ENCODE measurements at regions not wholly inside any gene's neighbourhood (a gene's known extent, or its start where the extent isn't known, plus 50 kb on each side); places are given as distances from the start of the nearest gene placed in this dataset.
"Not testable (repeated sequence)": the region's sequence is repeated elsewhere in the genome, so short reads cannot be mapped to it uniquely, and the experiment has no call there.

DNA sequence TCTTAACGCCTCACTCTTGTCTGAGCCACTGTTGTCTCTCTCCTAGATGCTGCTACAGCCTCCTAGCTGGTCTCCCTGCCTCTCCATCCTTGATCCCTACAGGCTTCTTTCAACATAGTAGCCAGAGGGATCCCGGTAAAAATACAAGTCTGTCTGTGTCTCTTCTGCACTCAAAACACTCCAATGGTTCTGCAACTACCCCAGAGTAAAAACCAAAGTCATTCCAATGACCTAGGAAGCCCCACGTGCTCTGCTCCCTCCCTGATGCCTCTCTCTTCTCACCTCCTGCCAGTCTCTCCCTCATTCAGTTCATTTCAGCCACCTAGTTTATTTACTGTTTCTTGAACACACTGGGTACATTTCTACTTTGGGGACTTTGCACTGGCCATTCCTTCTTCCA lies 135.2 kb downstream of the NPIPB5 start:
- ATAC-seq (ENCODE audit: poor library complexity) (no peak), DNase-seq (no peak)
- intact Hi-C loops (cut with DNase I): loop anchor here (10.0 kb wide), 1 partner anchor 49 kb away; no protein-coding TSS in a partner anchor

DNA sequence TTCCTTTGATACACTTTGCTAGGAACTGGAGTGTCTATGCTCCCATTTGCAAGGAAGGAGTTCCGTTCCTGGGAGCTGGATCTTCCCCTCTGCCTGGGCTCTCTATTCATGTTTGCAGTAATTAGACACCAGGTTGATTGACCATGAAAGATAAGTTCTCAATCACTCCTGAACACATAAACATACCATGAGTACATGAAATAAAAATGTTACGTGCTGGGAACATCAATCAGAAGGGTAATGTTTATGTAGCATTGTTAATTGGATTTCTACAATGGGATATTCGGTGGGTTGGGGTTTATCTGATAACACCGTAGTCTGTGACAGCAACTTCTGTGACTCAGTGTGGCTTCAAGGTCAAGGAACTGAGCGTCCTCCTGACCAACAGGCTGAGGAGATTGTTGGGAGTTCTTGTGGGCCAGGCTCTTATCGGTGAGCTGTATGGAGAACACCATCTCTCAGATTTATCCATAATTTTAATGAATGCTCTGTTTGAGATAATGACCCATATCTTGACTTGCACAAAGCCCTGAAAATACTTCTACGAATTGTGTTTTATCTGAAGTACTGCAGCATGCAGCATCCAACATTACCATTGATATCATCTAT lies 136.4 kb downstream of the NPIPB5 start:
- intact Hi-C loops (cut with DNase I): loop anchor here (10.0 kb wide), 1 partner anchor 48 kb away; no protein-coding TSS in a partner anchor

DNA sequence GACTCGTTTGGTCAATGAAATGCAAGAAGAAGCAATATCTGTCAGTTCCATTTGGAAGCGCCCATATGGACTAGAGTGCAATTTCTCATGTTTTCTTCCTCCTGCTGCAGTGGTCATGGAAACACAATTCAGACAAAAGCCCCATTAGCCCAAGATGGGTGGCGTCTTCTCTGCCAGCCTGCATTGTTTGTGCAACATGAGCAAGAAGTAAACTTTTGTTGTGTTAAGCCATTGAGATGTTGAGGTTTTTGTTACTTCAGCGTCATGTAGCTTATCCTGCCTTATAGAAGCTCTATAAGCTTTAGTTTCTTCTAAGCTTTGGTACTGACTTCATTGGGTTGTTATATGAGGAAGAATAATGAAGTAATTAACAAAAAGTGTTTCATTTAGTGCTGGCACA lies 137.4 kb downstream of the NPIPB5 start:
- ATAC-seq (ENCODE audit: poor library complexity) (no peak), DNase-seq (no peak)
- intact Hi-C loops (cut with DNase I): loop anchor here (10.0 kb wide), 1 partner anchor 47 kb away; no protein-coding TSS in a partner anchor

More for the DNA sequence above, 136.4 kb downstream of the NPIPB5 start:
- ATAC-seq (ENCODE audit: poor library complexity) (no peak), DNase-seq (no peak)

DNA sequence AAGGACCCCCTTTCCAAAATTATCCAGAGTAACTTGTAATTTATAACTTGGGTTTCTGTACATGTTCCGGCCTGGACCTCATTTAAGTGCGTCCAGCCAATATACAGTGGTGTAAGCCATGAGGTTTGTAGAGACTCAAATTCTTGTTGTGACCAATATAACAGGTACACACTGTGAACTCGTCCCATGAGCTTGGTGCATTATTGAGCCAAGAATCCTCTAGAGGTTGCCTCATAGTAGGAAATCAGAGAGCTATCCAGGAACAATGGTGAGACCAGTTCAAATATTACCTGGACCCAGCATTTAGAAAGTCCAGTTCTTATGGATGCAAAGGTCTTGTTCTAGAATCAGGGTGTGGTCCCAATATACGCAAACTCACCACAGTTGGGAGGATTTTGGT lies 138.2 kb downstream of the NPIPB5 start:
- ATAC-seq (ENCODE audit: poor library complexity) (no peak), DNase-seq (no peak)
- intact Hi-C loops (cut with DNase I): loop anchor here (10.0 kb wide), 1 partner anchor 46 kb away; no protein-coding TSS in a partner anchor

DNA sequence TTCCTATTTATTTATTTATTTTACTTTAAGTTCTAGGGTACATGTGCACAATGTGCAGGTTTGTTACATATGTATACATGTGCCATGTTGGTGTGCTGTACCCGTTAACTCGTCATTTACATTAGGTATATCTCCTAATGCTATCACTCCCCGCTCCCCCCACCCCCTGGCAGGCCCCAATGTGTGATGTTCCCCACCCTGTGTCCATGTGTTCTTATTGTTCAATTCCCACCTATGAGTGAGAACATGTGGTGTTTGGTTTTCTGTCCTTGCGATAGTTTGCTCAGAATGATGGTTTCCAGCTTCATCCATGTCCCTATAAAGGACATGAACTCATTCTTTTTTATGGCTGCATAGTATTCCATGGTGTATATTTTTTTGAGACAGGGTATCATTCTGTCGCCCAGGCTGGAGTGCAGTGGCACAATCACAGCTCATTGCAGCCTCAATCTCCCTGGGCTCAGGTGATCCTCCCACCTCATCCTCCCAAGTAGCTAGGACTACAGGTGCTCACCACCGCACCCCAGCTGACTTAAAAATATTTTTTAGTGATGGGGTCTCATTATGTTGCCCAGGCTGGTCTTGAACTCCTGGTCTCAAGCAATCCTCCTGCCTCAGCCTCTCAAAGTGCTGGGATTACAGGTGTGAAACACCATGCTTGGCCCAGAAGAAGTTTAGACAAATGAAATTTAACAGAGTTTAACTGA lies 140.6 kb downstream of the NPIPB5 start:
- ATAC-seq (ENCODE audit: poor library complexity); intact Hi-C loops (cut with DNase I); DNase-seq: not testable (repeated sequence)

DNA sequence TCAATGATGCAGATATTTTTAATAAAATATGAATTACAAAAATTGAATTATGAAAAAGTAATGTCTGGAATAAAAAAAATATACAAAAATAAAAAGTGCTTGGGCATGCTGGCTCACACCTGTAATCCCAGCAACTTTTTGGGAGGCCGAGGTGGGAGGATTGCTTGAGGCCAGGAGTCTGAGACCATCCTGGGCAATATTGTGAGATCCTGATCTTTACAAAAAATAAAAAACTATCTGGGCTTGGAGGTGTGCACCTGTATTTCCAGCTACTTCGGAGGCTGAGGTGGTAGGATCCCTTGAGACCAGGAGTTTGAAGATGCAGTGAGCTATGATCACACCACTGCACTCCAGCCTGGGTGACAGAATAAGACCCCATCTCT lies 141.8 kb downstream of the NPIPB5 start:
- intact Hi-C loops (cut with DNase I): no loop called here

DNA sequence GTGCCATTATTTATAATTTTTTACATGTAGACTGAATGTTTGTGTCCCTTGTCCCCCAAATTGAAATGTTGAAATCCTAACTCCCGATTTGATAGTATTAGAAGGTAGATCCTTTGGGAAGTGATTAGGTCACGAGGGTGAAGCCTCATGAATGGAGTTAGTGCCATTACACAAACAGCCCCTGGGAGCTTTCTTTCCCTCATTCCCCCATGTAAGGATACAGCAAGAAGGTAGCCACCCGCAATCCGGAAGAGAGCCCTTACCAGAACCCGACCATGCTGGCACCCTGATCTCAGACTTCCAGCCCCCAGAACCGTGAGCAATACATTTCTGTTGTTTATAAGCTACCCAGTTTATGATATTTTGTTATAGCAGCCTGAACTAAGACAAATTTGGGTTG lies 143.2 kb downstream of the NPIPB5 start:
- intact Hi-C loops (cut with DNase I): no loop called here
- DNase-seq (no peak), ATAC-seq (ENCODE audit: poor library complexity) (no peak)

More for the DNA sequence above, 141.8 kb downstream of the NPIPB5 start:
- ATAC-seq (ENCODE audit: poor library complexity) (no peak), DNase-seq (no peak)

DNA sequence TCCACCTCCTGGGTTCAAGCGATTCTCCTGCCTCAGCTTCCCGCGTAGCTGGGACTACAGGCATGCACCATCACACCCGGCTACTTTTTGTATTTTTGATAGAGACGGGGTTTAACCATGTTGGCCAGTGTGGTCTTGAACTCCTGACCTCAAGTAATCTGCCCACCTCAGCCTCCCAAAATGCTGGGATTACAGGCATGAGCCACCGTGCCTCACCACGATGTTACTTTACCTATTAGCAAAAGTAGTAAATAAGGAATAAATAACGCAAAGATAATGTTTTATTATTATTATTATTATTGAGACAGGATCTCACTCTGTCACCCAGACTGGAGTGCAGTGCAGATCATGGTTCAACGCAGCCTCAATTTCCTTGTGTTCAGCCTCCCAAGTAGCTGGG lies 145.9 kb downstream of the NPIPB5 start:
- DNase-seq; intact Hi-C loops (cut with DNase I); ATAC-seq (ENCODE audit: poor library complexity): not testable (repeated sequence)

DNA sequence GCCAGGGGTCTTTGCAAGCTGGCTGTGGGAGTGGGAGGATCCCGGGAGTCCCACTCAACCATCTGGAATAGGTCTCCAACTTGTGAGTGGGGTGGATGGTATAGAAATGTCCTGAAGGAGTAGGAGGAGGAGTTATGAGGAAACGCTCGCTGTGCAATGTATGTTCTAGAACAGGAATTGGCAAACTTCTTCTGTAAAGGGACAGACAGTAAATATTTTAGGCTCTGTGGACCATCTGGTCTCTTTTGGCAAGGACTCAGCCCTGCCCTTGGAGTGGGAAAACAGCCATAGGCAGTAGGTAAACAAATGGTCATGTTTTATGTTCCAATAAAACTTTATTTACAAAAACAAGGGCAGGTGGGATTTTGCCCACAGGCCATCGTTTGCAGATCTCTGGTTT lies 149.2 kb downstream of the NPIPB5 start:
- intact Hi-C loops (cut with DNase I): no loop called here
- no peak for DNase-seq
- no peak for ATAC-seq (ENCODE audit: poor library complexity)

DNA sequence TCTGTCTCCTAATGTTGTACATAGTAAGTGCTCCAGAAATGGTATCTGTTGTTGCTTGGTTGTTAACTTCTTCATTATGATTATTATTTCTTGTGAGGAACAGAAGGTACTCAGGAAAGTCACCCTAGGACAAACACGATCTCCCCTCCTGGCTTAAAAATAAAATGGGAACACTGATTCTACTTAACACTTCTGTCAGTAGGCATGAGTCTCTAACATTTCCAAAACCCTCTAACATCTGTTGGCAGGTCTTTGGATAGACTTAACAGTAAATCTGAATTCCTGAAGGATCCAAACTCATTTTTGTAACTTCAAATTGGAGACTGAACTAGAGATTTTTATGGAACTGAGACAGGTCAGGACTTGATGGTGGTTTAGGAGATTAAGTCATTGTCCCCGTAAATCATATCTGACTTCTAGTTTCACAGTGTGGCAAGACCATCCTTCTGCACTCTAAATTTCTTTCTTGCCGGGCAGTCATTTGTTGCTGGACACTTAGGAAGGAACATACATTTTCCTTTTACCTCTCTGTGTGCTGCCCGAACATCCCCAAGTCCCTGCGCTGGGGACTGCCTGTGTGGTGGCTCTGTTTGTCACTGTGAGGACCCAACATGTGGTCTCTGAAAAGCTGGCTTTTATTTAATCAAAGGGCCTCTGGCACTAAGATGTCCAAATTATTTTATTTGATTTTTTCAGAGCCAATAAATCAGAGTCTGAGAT lies 149.9 kb downstream of the NPIPB5 start:
- DNase-seq: no peak
- no peak for ATAC-seq (ENCODE audit: poor library complexity)
- intact Hi-C loops (cut with DNase I): no loop called here

DNA sequence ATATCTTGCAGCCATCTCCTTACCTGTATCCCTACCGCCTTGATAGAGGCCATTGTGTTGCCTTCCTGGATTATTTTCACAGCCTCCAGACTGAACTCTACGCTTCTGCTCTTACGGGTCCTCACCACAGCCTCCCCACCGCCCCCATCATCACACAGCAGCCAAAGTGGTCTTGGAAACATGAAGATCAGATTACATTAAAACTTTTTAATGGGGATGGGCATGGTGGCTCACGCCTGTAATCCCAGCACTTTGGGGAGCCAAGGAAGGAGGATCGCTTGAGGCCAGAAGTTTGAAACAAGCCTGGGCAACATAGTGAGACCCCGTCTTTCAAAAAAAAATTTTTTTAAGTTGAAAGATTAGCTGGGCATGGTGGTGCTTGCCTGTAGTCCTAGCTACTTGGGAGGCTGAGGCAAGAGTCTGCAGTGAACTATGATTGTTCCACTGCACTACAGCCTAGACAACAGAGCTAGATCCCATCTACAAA lies 150.5 kb downstream of the NPIPB5 start:
- DNase-seq (no peak), ATAC-seq (ENCODE audit: poor library complexity) (no peak)
- intact Hi-C loops (cut with DNase I): no loop called here

DNA sequence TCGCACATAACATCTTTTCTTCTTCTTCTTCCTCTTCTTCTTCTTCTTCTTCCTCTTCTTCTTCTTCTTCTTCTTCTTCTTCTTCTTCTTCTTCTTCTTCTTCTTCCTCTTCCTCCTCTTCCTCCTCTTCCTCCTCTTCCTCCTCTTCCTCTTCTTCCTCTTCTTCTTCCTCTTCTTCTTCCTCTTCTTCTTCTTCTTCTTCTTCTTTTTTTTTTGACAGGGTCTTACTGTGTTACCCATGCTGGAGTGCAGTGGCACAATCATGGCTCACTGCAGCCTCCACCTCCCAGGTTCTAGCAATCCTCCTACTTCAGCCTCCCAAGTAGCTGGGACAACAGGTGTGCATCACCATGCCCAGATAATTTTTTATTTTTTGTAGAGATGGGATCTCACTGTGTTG lies 151.0 kb upstream of the HS3ST2 start:
- ATAC-seq (ENCODE audit: poor library complexity); DNase-seq; intact Hi-C loops (cut with DNase I): not testable (repeated sequence)

DNA sequence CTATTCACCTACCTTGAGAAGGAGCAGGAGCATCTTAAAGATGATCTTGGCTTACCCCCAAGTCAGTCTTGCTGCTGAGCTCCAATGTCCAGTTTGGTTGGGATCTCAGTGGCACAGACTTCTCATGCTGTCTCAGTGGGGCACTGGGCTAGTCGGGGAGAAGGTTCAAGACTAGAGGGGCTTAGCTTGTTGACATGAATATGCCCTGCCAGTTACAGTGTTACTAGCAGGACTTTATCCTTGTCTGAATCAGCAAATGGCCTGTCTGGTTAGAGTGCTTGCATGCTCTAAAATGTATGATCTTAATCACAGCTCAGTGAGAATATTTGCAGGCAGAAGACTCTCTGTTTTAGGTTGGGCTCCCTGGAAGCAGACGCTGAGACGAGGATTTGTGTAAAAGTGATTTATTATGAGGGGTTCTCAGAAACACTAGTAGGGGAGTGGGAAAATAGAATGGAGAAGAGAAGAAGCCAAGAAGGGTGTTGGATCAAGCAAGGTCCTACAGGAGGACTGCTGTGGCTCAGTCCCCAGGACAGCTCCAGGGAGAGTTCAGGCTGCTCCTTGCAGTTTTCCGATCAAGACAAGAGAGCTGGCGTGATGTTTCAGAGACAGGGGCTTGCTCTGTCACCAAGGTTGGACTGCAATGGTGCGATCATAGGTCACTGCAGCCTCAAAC lies 150.4 kb upstream of the HS3ST2 start:
- no peak for DNase-seq
- intact Hi-C loops (cut with DNase I): no loop called here
- no peak for ATAC-seq (ENCODE audit: poor library complexity)

DNA sequence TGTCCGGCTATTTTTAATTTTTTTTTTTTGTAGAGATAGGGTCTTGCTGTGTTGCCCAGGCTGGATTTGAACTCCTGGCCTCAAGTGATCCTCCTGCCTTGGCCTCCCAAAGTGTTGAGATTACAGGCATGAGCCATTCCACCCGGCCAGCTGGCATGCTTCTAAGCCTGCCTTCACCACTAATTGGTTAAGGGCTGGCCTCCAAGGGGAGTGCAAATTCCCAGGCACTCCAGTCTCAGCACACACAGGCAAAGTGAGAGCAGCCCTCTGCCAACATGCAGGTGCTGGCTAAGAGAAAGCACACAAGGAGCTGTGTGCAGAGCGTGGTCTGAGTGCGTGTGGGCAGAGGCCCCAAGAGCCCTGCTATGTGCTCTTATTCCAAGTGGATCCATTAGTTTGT lies 149.8 kb upstream of the HS3ST2 start:
- DNase-seq: no peak
- ATAC-seq (ENCODE audit: poor library complexity): no peak
- intact Hi-C loops (cut with DNase I): no loop called here

DNA sequence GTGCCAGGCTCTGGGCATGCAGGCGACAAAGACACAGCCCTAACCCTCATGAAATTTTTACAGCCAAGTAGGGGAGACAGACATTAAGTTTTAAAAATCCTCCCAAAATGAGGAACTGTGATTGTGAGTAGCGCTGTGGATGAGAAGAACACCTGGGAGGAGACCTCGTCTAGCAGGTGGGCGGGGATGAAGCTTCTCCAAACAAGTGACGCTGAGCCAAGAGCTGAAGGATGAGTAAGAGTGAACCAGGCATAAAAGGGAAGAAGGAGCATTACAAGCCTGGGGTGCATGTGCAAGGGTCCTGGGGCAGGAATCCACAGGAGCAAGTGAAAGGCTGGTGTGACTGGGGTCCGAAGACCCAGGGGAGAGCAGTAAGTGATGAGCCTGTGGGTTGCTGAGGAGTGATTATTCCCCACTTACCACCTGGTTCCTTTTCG lies 149.4 kb upstream of the HS3ST2 start:
- ATAC-seq (ENCODE audit: poor library complexity): no peak
- intact Hi-C loops (cut with DNase I): no loop called here
- DNase-seq: no peak

DNA sequence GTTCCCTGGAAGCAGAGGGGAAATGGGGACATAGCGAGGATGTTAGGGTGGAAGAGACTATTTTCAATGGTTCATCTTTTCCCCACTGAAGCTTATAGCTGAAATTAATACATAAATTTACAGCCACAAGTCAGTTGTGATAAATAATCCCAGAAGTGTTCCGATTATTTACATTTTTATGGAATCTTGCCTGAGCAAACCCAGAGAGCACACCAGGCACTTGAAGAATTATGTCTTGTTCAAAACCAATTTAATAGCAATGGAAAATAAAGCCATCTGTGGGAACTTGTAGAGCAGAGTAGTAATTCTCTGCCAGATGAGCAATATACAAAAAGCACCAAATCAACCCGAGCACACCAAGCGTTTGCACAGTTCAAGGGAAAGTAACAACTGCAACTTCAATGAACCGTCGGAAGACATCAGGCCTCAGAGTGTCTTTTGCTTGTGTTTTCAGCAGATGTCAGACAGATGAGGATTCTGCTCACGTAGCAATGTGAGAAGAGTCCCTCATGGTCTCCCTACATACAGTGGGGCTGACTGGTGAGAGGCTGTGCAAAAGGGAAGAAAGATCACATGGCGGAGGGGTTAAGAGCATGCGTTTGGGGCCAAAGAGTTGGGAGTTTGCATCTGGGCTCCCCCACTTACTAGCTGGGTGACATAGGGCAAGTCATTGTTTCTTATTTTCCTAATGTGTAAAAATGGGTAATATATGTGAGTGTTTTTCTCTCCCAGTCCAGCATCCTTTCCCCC lies 148.7 kb upstream of the HS3ST2 start:
- no peak for ATAC-seq (ENCODE audit: poor library complexity)
- DNase-seq: no peak
- intact Hi-C loops (cut with DNase I): no loop called here

DNA sequence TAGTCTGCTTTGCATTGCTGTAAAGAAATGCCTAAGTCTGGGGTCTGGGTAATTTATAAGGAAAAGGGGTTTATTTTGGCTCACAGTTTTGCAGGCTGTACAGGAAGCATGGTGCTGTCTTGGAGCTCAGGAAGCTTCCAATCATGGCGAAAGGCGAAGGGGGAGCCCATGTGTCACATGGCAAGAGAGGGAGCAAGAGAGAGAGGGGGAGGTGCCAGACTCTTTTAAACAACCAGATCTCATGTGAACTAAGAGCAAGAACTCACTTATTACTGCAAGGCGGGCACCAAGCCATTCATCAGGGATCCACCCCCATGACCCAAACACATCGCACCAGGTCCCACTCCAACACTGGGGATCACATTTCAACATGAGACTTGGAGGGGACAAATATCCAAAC lies 148.2 kb upstream of the HS3ST2 start:
- intact Hi-C loops (cut with DNase I): no loop called here
- ATAC-seq (ENCODE audit: poor library complexity): no peak
- DNase-seq: no peak

DNA sequence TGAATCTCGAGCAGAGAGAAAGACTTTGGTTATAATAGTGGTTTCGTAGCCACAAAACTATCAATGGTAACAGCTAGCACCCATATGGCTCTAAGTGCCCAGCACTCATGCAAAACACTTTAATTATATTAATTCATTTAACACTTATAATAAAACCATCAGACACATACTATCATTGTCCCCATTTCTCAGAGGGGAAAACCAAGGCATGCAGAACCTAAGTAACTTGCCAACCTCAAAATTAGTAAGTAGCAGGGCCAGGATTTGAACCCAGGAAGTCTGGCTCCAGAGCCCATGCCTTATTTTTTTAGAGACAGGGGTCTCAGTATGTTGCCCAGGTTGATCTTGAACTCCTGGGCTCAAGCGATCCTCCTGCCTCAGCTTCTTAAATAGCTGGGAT lies 145.6 kb upstream of the HS3ST2 start:
- ATAC-seq (ENCODE audit: poor library complexity) (no peak), DNase-seq (no peak)
- intact Hi-C loops (cut with DNase I): no loop called here

Measured in Right ventricle myocardium superior (tissue), 1 donor.